K562 (cell line): ENCODE measurements at regions not wholly inside any gene's neighbourhood (a gene's known extent, or its start where the extent isn't known, plus 50 kb on each side); places are given as distances from the start of the nearest gene placed in this dataset.

ENCODE experiments used
- EP300 ChIP-seq: IDR thresholded peaks from 2 replicates; pipeline ENCODE4 v1.6.1; 2012; ENCODE audit warnings: low read length, improper control_type of control experiment
- JUN ChIP-seq, 2 experiments: sonication (generic) in 1 of 2; formaldehyde crosslinking in 1 of 2; IDR thresholded peaks; 2 replicates each; pipeline versions ENCODE4 v1.6.1 to v1.8.0; 2012 to 2022; ENCODE audit warnings: borderline replicate concordance in 2 of 2, mild to moderate bottlenecking in 2 of 2, improper control_type of control experiment in 1 of 2, low read depth in 1 of 2, low read length in 1 of 2, missing genetic modification reagents in 1 of 2
- L3MBTL2 ChIP-seq: fragments of 450-650 bp; IDR thresholded peaks from 2 replicates; pipeline ENCODE4 v1.6.1; 2016; ENCODE audit warnings: mild to moderate bottlenecking, moderate library complexity
- NR3C1 ChIP-seq: sonication (generic); formaldehyde crosslinking; IDR thresholded peaks from 2 replicates; pipeline ENCODE4 v1.8.1; 2022; ENCODE audit warnings: missing genetic modification reagents
- SRF ChIP-seq, 2 experiments: fragments of 250-450, 450-650 bp in 1 of 2; sonication (Bioruptor Pico) in 1 of 2; sonication (generic) in 1 of 2; formaldehyde crosslinking; IDR thresholded peaks; 2 replicates each; pipeline versions ENCODE4 v1.5.0 to v1.5.1; 2020 to 2022; ENCODE audit warnings: mild to moderate bottlenecking in 1 of 2, missing genetic modification reagents in 1 of 2
- ZBTB1 ChIP-seq: sonication (generic); formaldehyde crosslinking; IDR thresholded peaks from 2 replicates; pipeline ENCODE4 v1.8.1; 2023; ENCODE audit warnings: missing genetic modification reagents, low read depth, mild to moderate bottlenecking, borderline replicate concordance
- ZNF507 ChIP-seq: conservative IDR thresholded peaks from 2 replicates; pipeline ENCODE4 v1.6.1; 2017; ENCODE audit warnings: missing genetic modification characterization, missing compliant biosample characterization
- ZNF586 ChIP-seq: fragments of 450-650 bp; formaldehyde crosslinking; conservative IDR thresholded peaks from 2 replicates; pipeline ENCODE4 v1.4.0; 2020; ENCODE audit warnings: mild to moderate bottlenecking, moderate library complexity
- TF ChIP-seq, protein P1 (sequence below): sonication (generic); formaldehyde crosslinking; IDR thresholded peaks from 2 replicates; pipeline ENCODE4 v1.9.0; 2022; ENCODE audit warnings: mild to moderate bottlenecking, missing genetic modification reagents
- TF ChIP-seq, protein P2 (sequence below), 3 experiments: IDR thresholded peaks in 2 of 3; conservative IDR thresholded peaks in 1 of 3; 2 replicates each; pipeline ENCODE4 v1.5.1; 2011 to 2012; ENCODE audit warnings: low read length in 3 of 3, mild to moderate bottlenecking in 3 of 3, control low read depth in 2 of 3, improper control_type of control experiment in 1 of 3, inconsistent platforms in 1 of 3, low read depth in 1 of 3, mixed read lengths in 1 of 3, moderate library complexity in 1 of 3; ENCODE audit not compliant: insufficient read depth in 2 of 3
- TF ChIP-seq, protein P3 (sequence below): fragments of 450-650 bp; IDR thresholded peaks from 2 replicates; pipeline ENCODE4 v1.6.1; 2016
- TF ChIP-seq, protein P4 (sequence below): fragments of 250-450 bp; sonication (Bioruptor Pico); IDR thresholded peaks from 2 replicates; pipeline ENCODE4 v1.4.0; 2020; ENCODE audit warnings: mild to moderate bottlenecking, moderate library complexity

DNA sequence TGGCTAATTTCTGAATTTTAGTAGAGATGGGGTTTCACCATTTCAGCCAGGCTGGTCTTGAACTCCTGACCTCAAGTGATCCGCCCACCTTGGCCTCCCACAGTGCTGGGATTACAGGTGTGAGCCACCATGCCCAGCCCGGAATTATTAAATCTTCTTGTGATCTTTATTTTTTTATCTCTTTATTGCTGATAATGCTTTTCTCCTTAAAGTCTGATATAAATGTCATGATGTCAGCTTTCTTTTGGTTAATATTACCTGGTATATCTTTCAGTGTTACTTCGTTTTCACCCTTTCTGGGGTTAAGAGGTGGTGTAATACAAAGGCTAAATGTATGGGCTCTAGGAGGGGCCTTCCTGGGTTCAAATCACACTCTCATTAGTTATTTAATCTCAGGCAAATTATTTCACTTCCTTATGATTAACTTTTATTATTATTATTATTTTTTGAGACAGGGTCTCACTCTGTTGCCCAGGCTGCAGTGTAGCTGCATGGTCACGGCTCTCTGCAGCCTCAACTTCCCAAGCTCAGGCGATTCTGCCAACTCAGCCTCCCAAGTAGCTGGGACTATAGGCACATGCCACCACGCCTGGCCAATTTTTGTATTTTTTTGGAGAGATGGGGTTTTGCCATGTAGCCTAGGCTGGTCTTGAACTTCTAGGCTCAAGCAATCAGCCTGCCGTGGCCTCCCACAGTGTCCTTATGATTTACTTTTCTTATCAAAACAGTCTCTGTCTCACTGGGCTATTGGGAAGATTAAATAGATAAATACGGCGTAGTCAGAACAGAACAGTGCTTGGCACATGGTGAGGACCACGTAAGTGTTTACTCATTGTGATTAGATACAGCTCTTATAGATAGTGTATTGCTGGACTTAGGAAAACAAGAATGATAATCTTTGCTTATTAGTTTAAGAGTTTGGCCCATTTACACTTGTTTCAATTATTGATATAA lies 216.5 kb downstream of the URB2 start:
- TF ChIP-seq JUN (IDR thresholded peaks at IDR 0.05; ENCODE audit: borderline replicate concordance, low read depth, low read length) (no peak), JUN (CRISPR knock-in tag; IDR thresholded peaks at IDR 0.05; ENCODE audit: borderline replicate concordance) (no peak), L3MBTL2 (no peak), NR3C1 (CRISPR knock-in tag) (no peak), SRF (CRISPR knock-in tag; IDR thresholded peaks at IDR 0.05) (no peak), ZBTB1 (CRISPR knock-in tag) (no peak), EP300 (no peak), ZNF586 (CRISPR knock-in tag) (no peak), ZNF507 (no peak)
- TF ChIP-seq, protein P1, sequence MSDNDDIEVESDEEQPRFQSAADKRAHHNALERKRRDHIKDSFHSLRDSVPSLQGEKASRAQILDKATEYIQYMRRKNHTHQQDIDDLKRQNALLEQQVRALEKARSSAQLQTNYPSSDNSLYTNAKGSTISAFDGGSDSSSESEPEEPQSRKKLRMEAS (CRISPR knock-in tag), result no peak
- TF ChIP-seq, protein P2, sequence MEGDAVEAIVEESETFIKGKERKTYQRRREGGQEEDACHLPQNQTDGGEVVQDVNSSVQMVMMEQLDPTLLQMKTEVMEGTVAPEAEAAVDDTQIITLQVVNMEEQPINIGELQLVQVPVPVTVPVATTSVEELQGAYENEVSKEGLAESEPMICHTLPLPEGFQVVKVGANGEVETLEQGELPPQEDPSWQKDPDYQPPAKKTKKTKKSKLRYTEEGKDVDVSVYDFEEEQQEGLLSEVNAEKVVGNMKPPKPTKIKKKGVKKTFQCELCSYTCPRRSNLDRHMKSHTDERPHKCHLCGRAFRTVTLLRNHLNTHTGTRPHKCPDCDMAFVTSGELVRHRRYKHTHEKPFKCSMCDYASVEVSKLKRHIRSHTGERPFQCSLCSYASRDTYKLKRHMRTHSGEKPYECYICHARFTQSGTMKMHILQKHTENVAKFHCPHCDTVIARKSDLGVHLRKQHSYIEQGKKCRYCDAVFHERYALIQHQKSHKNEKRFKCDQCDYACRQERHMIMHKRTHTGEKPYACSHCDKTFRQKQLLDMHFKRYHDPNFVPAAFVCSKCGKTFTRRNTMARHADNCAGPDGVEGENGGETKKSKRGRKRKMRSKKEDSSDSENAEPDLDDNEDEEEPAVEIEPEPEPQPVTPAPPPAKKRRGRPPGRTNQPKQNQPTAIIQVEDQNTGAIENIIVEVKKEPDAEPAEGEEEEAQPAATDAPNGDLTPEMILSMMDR (IDR thresholded peaks at IDR 0.05 in 2 of 3, conservative IDR thresholded peaks at IDR 0.05 in 1 of 3; ENCODE audit: insufficient read depth in 2 of 3, low read depth in 1 of 3, low read length in 3 of 3), result no peak
- TF ChIP-seq, protein P3, sequence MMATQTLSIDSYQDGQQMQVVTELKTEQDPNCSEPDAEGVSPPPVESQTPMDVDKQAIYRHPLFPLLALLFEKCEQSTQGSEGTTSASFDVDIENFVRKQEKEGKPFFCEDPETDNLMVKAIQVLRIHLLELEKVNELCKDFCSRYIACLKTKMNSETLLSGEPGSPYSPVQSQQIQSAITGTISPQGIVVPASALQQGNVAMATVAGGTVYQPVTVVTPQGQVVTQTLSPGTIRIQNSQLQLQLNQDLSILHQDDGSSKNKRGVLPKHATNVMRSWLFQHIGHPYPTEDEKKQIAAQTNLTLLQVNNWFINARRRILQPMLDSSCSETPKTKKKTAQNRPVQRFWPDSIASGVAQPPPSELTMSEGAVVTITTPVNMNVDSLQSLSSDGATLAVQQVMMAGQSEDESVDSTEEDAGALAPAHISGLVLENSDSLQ, result no peak
- TF ChIP-seq, protein P4, sequence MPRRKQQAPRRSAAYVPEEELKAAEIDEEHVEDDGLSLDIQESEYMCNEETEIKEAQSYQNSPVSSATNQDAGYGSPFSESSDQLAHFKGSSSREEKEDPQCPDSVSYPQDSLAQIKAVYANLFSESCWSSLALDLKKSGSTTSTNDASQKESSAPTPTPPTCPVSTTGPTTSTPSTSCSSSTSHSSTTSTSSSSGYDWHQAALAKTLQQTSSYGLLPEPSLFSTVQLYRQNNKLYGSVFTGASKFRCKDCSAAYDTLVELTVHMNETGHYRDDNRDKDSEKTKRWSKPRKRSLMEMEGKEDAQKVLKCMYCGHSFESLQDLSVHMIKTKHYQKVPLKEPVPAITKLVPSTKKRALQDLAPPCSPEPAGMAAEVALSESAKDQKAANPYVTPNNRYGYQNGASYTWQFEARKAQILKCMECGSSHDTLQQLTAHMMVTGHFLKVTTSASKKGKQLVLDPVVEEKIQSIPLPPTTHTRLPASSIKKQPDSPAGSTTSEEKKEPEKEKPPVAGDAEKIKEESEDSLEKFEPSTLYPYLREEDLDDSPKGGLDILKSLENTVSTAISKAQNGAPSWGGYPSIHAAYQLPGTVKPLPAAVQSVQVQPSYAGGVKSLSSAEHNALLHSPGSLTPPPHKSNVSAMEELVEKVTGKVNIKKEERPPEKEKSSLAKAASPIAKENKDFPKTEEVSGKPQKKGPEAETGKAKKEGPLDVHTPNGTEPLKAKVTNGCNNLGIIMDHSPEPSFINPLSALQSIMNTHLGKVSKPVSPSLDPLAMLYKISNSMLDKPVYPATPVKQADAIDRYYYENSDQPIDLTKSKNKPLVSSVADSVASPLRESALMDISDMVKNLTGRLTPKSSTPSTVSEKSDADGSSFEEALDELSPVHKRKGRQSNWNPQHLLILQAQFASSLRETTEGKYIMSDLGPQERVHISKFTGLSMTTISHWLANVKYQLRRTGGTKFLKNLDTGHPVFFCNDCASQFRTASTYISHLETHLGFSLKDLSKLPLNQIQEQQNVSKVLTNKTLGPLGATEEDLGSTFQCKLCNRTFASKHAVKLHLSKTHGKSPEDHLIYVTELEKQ (CRISPR knock-in tag), result no peak
